NCI-H2107 treated with DMSO at 0.1 percent for 48 hours (cell line): ENCODE measurements at regions not wholly inside any gene's neighbourhood (a gene's known extent, or its start where the extent isn't known, plus 50 kb on each side); places are given as distances from the start of the nearest gene placed in this dataset.
"Not testable (repeated sequence)": the region's sequence is repeated elsewhere in the genome, so short reads cannot be mapped to it uniquely, and the experiment has no call there.

Experiments
- DNase-seq: peaks from one replicate; lab custom pipeline; 2025; ENCODE audit not compliant: unreplicated experiment; lab: John Stamatoyannopoulos, UW

GRCh38 chr13:23947893-23948292, 50.6 kb upstream of the C1QTNF9B start:
- DNase-seq, result no peak

GRCh38 chr13:23949200-23949599, 51.9 kb upstream of the C1QTNF9B start:
- no peak for DNase-seq

- no peak for DNase-seq
These were observed 52.4 kb upstream of the C1QTNF9B start for GRCh38 chr13:23949736-23950135.

GRCh38 chr13:23950736-23951510, 53.6 kb upstream of the C1QTNF9B start:
- no peak for DNase-seq

GRCh38 chr13:23952796-23953195, 55.5 kb upstream of the C1QTNF9B start:
- DNase-seq, result no peak

- DNase-seq, result no peak
These were observed 56.7 kb upstream of the C1QTNF9B start for GRCh38 chr13:23953860-23954512.

- DNase-seq, result no peak
These were observed 57.8 kb upstream of the C1QTNF9B start for GRCh38 chr13:23955064-23955463.

- DNase-seq, result no peak
These were observed 58.8 kb upstream of the C1QTNF9B start for GRCh38 chr13:23956106-23956505.

GRCh38 chr13:23957981-23958380, 60.7 kb upstream of the C1QTNF9B start:
- no peak for DNase-seq

GRCh38 chr13:23959231-23959862, 62.0 kb upstream of the C1QTNF9B start:
- DNase-seq, result no peak

GRCh38 chr13:23960566-23961156, 63.4 kb upstream of the C1QTNF9B start:
- DNase-seq, result peak; percentile 25

GRCh38 chr13:23963184-23963931, 66.1 kb upstream of the C1QTNF9B start:
- no peak for DNase-seq

- no peak for DNase-seq
These were observed 66.6 kb upstream of the C1QTNF9B start for GRCh38 chr13:23963947-23964346.

- DNase-seq, result no peak
These were observed 68.0 kb upstream of the C1QTNF9B start for GRCh38 chr13:23965346-23965745.

GRCh38 chr13:23966221-23966690, 69.0 kb upstream of the C1QTNF9B start:
- DNase-seq, result no peak

- DNase-seq, result no peak
These were observed 69.7 kb upstream of the C1QTNF9B start for GRCh38 chr13:23966691-23967615.

- not testable (repeated sequence) for DNase-seq
These were observed 70.5 kb upstream of the C1QTNF9B start for GRCh38 chr13:23967792-23968191.

- no peak for DNase-seq
These were observed 72.3 kb upstream of the C1QTNF9B start for GRCh38 chr13:23969647-23970046.

- no peak for DNase-seq
These were observed 82.3 kb upstream of the C1QTNF9B start for GRCh38 chr13:23979361-23980159.
